IMR-90 (cell line): ENCODE measurements at regions not wholly inside any gene's neighbourhood (a gene's known extent, or its start where the extent isn't known, plus 50 kb on each side); places are given as distances from the start of the nearest gene placed in this dataset.

Source experiments
- FOS ChIP-seq: fragments of 150-350 bp; IDR thresholded peaks from 2 replicates; pipeline ENCODE4 v1.6.1; 2016; ENCODE audit warnings: low read depth, low read length
- MAFK ChIP-seq: IDR thresholded peaks from 2 replicates; pipeline ENCODE4 v1.6.1; 2012; ENCODE audit warnings: low read depth, low read length, improper control_type of control experiment
- MXI1 ChIP-seq: IDR thresholded peaks from 2 replicates; pipeline ENCODE4 v1.6.1; 2012; ENCODE audit warnings: low read depth, mild to moderate bottlenecking, low read length, moderate library complexity, borderline replicate concordance
- POLR2A ChIP-seq: IDR thresholded peaks from 2 replicates; pipeline ENCODE4 v1.6.1; 2012; ENCODE audit warnings: mild to moderate bottlenecking, low read depth, low read length
- RAD21 ChIP-seq: IDR thresholded peaks from 2 replicates; pipeline ENCODE4 v1.6.1; 2012; ENCODE audit warnings: low read length, improper control_type of control experiment
- TF ChIP-seq, protein P1 (sequence below): conservative IDR thresholded peaks from 2 replicates; pipeline ENCODE4 v1.5.1; 2012; ENCODE audit warnings: mild to moderate bottlenecking, low read depth, low read length, improper control_type of control experiment

DNA sequence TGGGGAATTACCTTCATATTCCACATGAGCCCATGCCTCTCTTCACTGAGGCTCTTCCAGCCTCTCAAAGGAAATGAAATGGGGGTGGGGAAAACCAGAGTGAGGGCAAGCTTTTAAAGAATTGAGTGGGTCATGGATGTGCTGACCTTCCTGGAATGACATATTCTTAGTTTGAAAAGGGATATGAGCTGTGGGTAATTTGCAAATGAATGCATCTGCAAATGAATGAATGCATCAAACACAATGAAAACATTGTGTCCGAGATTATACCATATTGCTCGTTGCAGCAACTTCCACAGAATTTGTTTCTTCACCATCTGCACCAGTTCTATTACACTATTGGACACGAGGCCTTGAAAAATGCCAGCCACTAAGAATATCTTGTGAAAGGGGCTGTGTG, 198.6 kb upstream of the CDH6 start:
- TF ChIP-seq, protein P1, sequence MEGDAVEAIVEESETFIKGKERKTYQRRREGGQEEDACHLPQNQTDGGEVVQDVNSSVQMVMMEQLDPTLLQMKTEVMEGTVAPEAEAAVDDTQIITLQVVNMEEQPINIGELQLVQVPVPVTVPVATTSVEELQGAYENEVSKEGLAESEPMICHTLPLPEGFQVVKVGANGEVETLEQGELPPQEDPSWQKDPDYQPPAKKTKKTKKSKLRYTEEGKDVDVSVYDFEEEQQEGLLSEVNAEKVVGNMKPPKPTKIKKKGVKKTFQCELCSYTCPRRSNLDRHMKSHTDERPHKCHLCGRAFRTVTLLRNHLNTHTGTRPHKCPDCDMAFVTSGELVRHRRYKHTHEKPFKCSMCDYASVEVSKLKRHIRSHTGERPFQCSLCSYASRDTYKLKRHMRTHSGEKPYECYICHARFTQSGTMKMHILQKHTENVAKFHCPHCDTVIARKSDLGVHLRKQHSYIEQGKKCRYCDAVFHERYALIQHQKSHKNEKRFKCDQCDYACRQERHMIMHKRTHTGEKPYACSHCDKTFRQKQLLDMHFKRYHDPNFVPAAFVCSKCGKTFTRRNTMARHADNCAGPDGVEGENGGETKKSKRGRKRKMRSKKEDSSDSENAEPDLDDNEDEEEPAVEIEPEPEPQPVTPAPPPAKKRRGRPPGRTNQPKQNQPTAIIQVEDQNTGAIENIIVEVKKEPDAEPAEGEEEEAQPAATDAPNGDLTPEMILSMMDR: no peak
- no peak for TF ChIP-seq MXI1
- TF ChIP-seq POLR2A: no peak
- no peak for TF ChIP-seq FOS
- TF ChIP-seq RAD21: no peak
- no peak for TF ChIP-seq MAFK
